UCSD-AML1 (cell line): ENCODE measurements at regions not wholly inside any gene's neighbourhood (a gene's known extent, or its start where the extent isn't known, plus 50 kb on each side); places are given as distances from the start of the nearest gene placed in this dataset.

Experiments
- DNase-seq: peaks from one replicate; lab custom pipeline; 2025; ENCODE audit not compliant: unreplicated experiment; lab: John Stamatoyannopoulos, UW

GRCh38 chr7:96638669-96639068 lies 71.0 kb downstream of the SEM1 start:
- no peak for DNase-seq

- DNase-seq: no peak
Observed at GRCh38 chr7:96637522-96637921, 72.1 kb downstream of the SEM1 start.

GRCh38 chr7:96636979-96637378 lies 72.7 kb downstream of the SEM1 start:
- no peak for DNase-seq

GRCh38 chr7:96636342-96636860 lies 73.2 kb downstream of the SEM1 start:
- DNase-seq: no peak

GRCh38 chr7:96629884-96630283 lies 79.8 kb downstream of the SEM1 start:
- DNase-seq: no peak

- DNase-seq: no peak
Observed at GRCh38 chr7:96624954-96625353, 84.7 kb downstream of the SEM1 start.

- no peak for DNase-seq
Observed at GRCh38 chr7:96621932-96622331, 87.7 kb downstream of the SEM1 start.

- DNase-seq: no peak
Observed at GRCh38 chr7:96614154-96614867, 95.3 kb downstream of the SEM1 start.

- DNase-seq: no peak
Observed at GRCh38 chr7:96612034-96612433, 97.6 kb downstream of the SEM1 start.

GRCh38 chr7:96605045-96605716 lies 104.5 kb downstream of the SEM1 start:
- DNase-seq: no peak

- DNase-seq: no peak
Observed at GRCh38 chr7:96599288-96599936, 110.2 kb downstream of the SEM1 start.

- DNase-seq: no peak
Observed at GRCh38 chr7:96598421-96598820, 111.2 kb downstream of the SEM1 start.

GRCh38 chr7:96596120-96596826 lies 113.4 kb downstream of the SEM1 start:
- no peak for DNase-seq

- DNase-seq: no peak
Observed at GRCh38 chr7:96591900-96592676, 117.6 kb downstream of the SEM1 start.

GRCh38 chr7:96591159-96591899 lies 118.3 kb downstream of the SEM1 start:
- no peak for DNase-seq

GRCh38 chr7:96589038-96589437 lies 120.6 kb downstream of the SEM1 start:
- DNase-seq: no peak

- DNase-seq: no peak
Observed at GRCh38 chr7:96579119-96579518, 130.5 kb downstream of the SEM1 start.

GRCh38 chr7:96578606-96579005 lies 131.0 kb downstream of the SEM1 start:
- no peak for DNase-seq

GRCh38 chr7:96563409-96563808 lies 146.2 kb downstream of the SEM1 start:
- DNase-seq: no peak

- no peak for DNase-seq
Observed at GRCh38 chr7:96562966-96563365, 146.7 kb downstream of the SEM1 start.
